ENCODE measurements at regions not wholly inside any gene's neighbourhood (a gene's known extent, or its start where the extent isn't known, plus 50 kb on each side); places are given as distances from the start of the nearest gene placed in this dataset.
A peak's percentile ranks its signal among the peaks of the same experiment; 100 is the strongest.

- Histone ChIP-seq H3K36me3 (ENCODE audit: control insufficient read depth in 2 of 2, extremely low read depth in 1 of 2, insufficient read depth in 2 of 2, low read length in 2 of 2) (no peaks in the 10 kb centered on the region), H2AFZ (ENCODE audit: control insufficient read depth, low read length) (no peak overlapping the region), H3K4me3 (ENCODE audit: control insufficient read depth in 2 of 3, extremely low read depth in 1 of 3, insufficient read depth in 2 of 3, low read depth in 1 of 3, low read length in 3 of 3) (no peak overlapping the region), H3K4me2 (ENCODE audit: control insufficient read depth, extremely low read depth, insufficient read depth, low read depth, low read length) (no peak overlapping the region), H3K9me3 (ENCODE audit: control insufficient read depth, low read depth, low read length) (no peaks in the 10 kb centered on the region), H3K27ac (ENCODE audit: control insufficient read depth, insufficient read depth, low read length) (no peak overlapping the region), H3K27me3 (ENCODE audit: control insufficient read depth, extremely low read depth, insufficient read depth, low read length) (no peaks in the 10 kb centered on the region), H4K20me1 (ENCODE audit: control insufficient read depth, extremely low read depth, insufficient read depth, low read length) (no peaks in the 10 kb centered on the region), H3K9me1 (ENCODE audit: control insufficient read depth, extremely low read depth, insufficient read depth, low read length) (no peaks in the 10 kb centered on the region), H3K9ac (ENCODE audit: control insufficient read depth, extremely low read depth, insufficient read depth, low read length) (no peak overlapping the region), H3K4me1 (ENCODE audit: control insufficient read depth, extremely low read depth, insufficient read depth, low read length) (no peaks in the 10 kb centered on the region), H3K79me2 (ENCODE audit: control insufficient read depth, insufficient read depth, low read length) (no peaks in the 10 kb centered on the region)
- TF ChIP-seq EZH2 (IDR thresholded peaks at IDR 0.05; ENCODE audit: low read length) (no peak), CTCF (optimal IDR thresholded peaks at IDR 0.05 in 1 of 3, IDR thresholded peaks at IDR 0.05 in 1 of 3, conservative IDR thresholded peaks at IDR 0.05 in 1 of 3; ENCODE audit: extremely low read depth in 1 of 3, insufficient read depth in 2 of 3, low read length in 3 of 3) (no peak)
- dilution Hi-C loops (cut with MboI; ENCODE audit: extremely low pct_ligation_motif_present, low sequenced_read_pairs) = no loop called here
- DNase-seq (ENCODE audit: low read depth, low spot score) (no peak), FAIRE-seq (no peak)
Observed at GRCh38 chr4:63049278-63049677, 1360.0 kb downstream of the TECRL start.

GRCh38 chr4:63036159-63036866 is 1372.9 kb downstream of the TECRL start:
- Histone ChIP-seq H3K36me3 (ENCODE audit: control insufficient read depth in 2 of 2, extremely low read depth in 1 of 2, insufficient read depth in 2 of 2, low read length in 2 of 2) (no peaks in the 10 kb centered on the region), H4K20me1 (ENCODE audit: control insufficient read depth, extremely low read depth, insufficient read depth, low read length) (no peaks in the 10 kb centered on the region), H3K27ac (ENCODE audit: control insufficient read depth, insufficient read depth, low read length) (no peak overlapping the region), H3K79me2 (ENCODE audit: control insufficient read depth, insufficient read depth, low read length) (no peaks in the 10 kb centered on the region), H3K9me3 (ENCODE audit: control insufficient read depth, low read depth, low read length) (no peaks in the 10 kb centered on the region), H2AFZ (ENCODE audit: control insufficient read depth, low read length) (no peak overlapping the region), H3K9me1 (ENCODE audit: control insufficient read depth, extremely low read depth, insufficient read depth, low read length) (no peaks in the 10 kb centered on the region), H3K27me3 (ENCODE audit: control insufficient read depth, extremely low read depth, insufficient read depth, low read length) (no peaks in the 10 kb centered on the region), H3K4me1 (ENCODE audit: control insufficient read depth, extremely low read depth, insufficient read depth, low read length) (no peaks in the 10 kb centered on the region), H3K4me3 (ENCODE audit: control insufficient read depth in 2 of 3, extremely low read depth in 1 of 3, insufficient read depth in 2 of 3, low read depth in 1 of 3, low read length in 3 of 3) (peak overlapping the region in 1 of 3 experiments; percentile 10), H3K4me2 (ENCODE audit: control insufficient read depth, extremely low read depth, insufficient read depth, low read depth, low read length) (no peak overlapping the region), H3K9ac (ENCODE audit: control insufficient read depth, extremely low read depth, insufficient read depth, low read length) (no peak overlapping the region)
- dilution Hi-C loops (cut with MboI; ENCODE audit: extremely low pct_ligation_motif_present, low sequenced_read_pairs) = no loop called here
- FAIRE-seq (peak; percentile 44), DNase-seq (ENCODE audit: low read depth, low spot score) (no peak)
- TF ChIP-seq CTCF (optimal IDR thresholded peaks at IDR 0.05 in 1 of 3, IDR thresholded peaks at IDR 0.05 in 1 of 3, conservative IDR thresholded peaks at IDR 0.05 in 1 of 3; ENCODE audit: extremely low read depth in 1 of 3, insufficient read depth in 2 of 3, low read length in 3 of 3) = no peak
- TF ChIP-seq EZH2 (IDR thresholded peaks at IDR 0.05; ENCODE audit: low read length) = no peak

Measured in keratinocyte (primary cell).